ENCODE measurements at regions not wholly inside any gene's neighbourhood (a gene's known extent, or its start where the extent isn't known, plus 50 kb on each side); places are given as distances from the start of the nearest gene placed in this dataset.

DNA sequence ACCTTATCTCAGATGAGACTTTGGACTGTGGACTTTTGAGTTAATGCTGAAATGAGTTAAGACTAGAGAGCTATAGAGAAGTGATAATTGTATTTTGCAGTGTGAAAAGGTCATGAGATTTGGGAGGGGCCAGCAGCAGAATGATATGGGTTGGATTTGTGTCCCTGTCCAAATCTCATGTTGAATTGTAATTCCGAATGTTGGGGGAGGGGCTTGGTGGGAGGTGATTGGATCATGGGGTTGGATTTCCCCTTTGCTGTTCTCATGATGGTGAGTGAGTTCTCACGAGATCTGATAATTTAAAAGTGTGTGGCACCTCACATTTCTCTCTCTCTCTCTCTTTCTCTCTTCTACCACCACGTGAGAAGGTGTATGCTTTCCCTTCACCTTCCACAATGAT is 777.8 kb upstream of the LUZP2 start:
- H3K27ac ChIP-seq = no peak overlapping the region
- no peaks in the 10 kb centered on the region for H3K4me1 ChIP-seq
- H3K4me3 ChIP-seq = no peak overlapping the region
- no peak for DNase-seq (ENCODE audit: low spot score in 2 of 2)
- no peaks in the 10 kb centered on the region for H3K27me3 ChIP-seq
- TF ChIP-seq, protein P1, sequence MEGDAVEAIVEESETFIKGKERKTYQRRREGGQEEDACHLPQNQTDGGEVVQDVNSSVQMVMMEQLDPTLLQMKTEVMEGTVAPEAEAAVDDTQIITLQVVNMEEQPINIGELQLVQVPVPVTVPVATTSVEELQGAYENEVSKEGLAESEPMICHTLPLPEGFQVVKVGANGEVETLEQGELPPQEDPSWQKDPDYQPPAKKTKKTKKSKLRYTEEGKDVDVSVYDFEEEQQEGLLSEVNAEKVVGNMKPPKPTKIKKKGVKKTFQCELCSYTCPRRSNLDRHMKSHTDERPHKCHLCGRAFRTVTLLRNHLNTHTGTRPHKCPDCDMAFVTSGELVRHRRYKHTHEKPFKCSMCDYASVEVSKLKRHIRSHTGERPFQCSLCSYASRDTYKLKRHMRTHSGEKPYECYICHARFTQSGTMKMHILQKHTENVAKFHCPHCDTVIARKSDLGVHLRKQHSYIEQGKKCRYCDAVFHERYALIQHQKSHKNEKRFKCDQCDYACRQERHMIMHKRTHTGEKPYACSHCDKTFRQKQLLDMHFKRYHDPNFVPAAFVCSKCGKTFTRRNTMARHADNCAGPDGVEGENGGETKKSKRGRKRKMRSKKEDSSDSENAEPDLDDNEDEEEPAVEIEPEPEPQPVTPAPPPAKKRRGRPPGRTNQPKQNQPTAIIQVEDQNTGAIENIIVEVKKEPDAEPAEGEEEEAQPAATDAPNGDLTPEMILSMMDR (IDR thresholded peaks at IDR 0.05) = no peak
- TF ChIP-seq EP300 (IDR thresholded peaks at IDR 0.05) (no peak), POLR2A (IDR thresholded peaks at IDR 0.05) (no peak), POLR2AphosphoS5 (IDR thresholded peaks at IDR 0.05) (no peak)
- H3K9me3 ChIP-seq = peaks cover 6% of the 10 kb centered on the region
- WGBS = 83% methylated on average over 3 of the region's 3 CpGs
- no peaks in the 10 kb centered on the region for H3K36me3 ChIP-seq

DNA sequence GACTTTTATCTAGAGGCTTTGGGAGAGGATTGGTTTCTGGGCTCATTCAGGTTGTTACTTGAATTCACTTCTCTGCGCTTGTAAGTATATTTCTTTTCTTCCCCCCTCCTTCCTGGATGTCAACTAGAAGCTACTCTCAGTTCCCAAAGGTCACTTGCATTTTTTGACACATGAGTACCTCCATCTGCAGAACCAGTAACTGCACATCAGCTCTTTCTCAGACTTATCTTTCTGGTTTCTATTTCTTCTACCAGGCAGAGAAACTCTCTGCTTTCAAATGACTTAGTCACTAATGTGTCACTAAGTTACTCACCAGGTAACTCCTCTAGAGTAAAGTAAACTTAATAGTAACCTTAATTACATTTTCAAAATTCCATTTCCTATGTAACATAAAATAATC is 773.0 kb upstream of the LUZP2 start:
- no peak overlapping the region for H3K4me3 ChIP-seq
- no peaks in the 10 kb centered on the region for H3K27me3 ChIP-seq
- TF ChIP-seq POLR2A (IDR thresholded peaks at IDR 0.05) = no peak
- 100% methylated on average over 1 of the region's 1 CpG for WGBS
- DNase-seq (ENCODE audit: low spot score in 2 of 2) = no peak
- no peak overlapping the region for H3K27ac ChIP-seq
- H3K4me1 ChIP-seq = no peaks in the 10 kb centered on the region
- H3K9me3 ChIP-seq = no peaks in the 10 kb centered on the region
- no peaks in the 10 kb centered on the region for H3K36me3 ChIP-seq

DNA sequence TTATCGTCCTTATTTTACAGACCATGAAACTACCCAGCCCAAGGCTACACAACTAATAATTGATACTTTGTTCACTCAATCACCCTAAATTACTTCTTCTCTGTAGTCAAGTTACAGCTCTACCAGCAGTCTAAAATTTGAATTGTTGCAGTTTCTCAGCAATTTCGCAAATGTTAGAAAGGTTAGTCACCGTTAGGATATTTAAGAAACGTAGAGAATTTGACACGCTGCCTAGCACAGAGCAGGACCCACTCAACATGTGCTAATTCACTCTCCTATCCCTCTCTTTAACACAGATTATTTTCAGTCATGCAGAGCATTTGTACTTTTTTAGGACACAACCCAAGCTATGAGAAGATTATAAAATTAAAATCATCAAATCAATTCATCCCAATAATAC is 771.1 kb upstream of the LUZP2 start:
- Histone ChIP-seq H3K36me3 (no peaks in the 10 kb centered on the region), H3K4me1 (no peaks in the 10 kb centered on the region), H3K9me3 (no peaks in the 10 kb centered on the region), H3K27ac (no peak overlapping the region), H3K4me3 (no peak overlapping the region), H3K27me3 (no peaks in the 10 kb centered on the region)
- no peak for DNase-seq (ENCODE audit: low spot score in 2 of 2)
- 85% methylated on average over 5 of the region's 5 CpGs for WGBS
- no peak for TF ChIP-seq POLR2AphosphoS5 (IDR thresholded peaks at IDR 0.05)
- TF ChIP-seq POLR2A (IDR thresholded peaks at IDR 0.05) = no peak
- TF ChIP-seq EP300 (IDR thresholded peaks at IDR 0.05) = no peak
- TF ChIP-seq, protein P1 (IDR thresholded peaks at IDR 0.05) = no peak

DNA sequence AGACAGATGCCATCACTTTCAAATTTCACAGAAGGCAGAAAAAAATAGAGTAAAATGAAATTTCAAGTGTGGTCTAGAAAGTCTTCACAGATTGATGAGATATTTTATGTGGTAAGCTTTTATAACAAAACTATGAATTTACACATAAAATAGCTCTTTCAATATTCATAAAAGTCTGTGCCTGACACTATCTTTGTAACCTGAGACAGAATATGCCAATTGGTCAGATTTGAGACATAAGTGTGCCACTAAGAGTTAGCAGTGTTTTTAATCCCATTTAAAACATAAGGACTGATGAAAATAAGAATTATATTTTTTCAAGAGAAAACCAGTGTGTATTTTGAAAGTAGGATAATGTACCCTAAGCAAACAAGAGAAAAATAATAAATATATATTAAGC is 769.5 kb upstream of the LUZP2 start:
- no peak for TF ChIP-seq EP300 (IDR thresholded peaks at IDR 0.05)
- TF ChIP-seq, protein P1 (IDR thresholded peaks at IDR 0.05) = no peak
- no peak for TF ChIP-seq POLR2A (IDR thresholded peaks at IDR 0.05)
- no peak for TF ChIP-seq POLR2AphosphoS5 (IDR thresholded peaks at IDR 0.05)
- no peaks in the 10 kb centered on the region for H3K4me1 ChIP-seq
- H3K27ac ChIP-seq = no peak overlapping the region
- H3K4me3 ChIP-seq = no peak overlapping the region
- no peaks in the 10 kb centered on the region for H3K27me3 ChIP-seq
- H3K9me3 ChIP-seq = no peaks in the 10 kb centered on the region
- DNase-seq (ENCODE audit: low spot score in 2 of 2) = no peak
- no peaks in the 10 kb centered on the region for H3K36me3 ChIP-seq

DNA sequence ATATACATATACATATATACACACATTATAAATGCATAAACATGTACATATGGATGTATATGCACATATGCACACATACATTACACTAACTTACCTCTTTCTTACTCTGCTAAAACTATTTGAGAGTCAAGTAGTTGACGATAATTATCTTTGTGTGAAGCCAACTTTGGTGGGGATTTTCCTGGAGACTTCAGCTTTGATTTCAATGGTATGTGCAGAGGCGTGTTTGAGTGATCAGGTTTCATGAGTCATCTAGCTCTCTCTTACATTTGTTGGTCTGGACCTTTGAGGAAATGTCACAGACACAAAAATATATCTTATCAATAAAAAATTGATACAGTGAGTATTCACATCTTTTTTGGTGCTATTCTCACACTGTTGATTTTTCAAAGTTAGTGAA is 769.1 kb upstream of the LUZP2 start:
- TF ChIP-seq POLR2AphosphoS5 (IDR thresholded peaks at IDR 0.05) = no peak
- no peak for TF ChIP-seq POLR2A (IDR thresholded peaks at IDR 0.05)
- TF ChIP-seq, protein P1 (IDR thresholded peaks at IDR 0.05) = no peak
- TF ChIP-seq EP300 (IDR thresholded peaks at IDR 0.05) = no peak
- DNase-seq (ENCODE audit: low spot score in 2 of 2) = no peak
- H3K36me3 ChIP-seq = no peaks in the 10 kb centered on the region
- WGBS = 59% methylated on average over 2 of the region's 2 CpGs
- no peaks in the 10 kb centered on the region for H3K27me3 ChIP-seq
- no peaks in the 10 kb centered on the region for H3K4me1 ChIP-seq
- H3K9me3 ChIP-seq = no peaks in the 10 kb centered on the region
- H3K27ac ChIP-seq = no peak overlapping the region
- no peak overlapping the region for H3K4me3 ChIP-seq

DNA sequence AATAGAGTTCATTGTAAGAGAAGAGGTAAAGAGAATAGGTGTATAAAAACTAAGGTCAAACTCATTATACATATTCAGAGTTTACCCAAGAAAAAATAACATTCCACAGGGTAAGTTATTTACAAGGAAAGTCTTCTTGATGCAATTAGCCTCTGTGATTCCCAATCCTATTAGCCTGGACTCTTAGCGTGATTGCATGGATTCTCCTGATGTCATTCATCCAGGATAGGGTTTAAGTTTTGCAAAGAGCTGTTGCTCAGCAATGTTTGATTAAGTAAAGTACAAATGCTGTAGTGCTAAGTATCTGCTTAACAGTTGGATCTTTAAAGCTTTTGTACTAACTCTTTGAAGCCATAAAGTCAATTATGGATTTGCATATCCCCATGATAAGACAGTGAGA is 767.8 kb upstream of the LUZP2 start:
- TF ChIP-seq, protein P1 (IDR thresholded peaks at IDR 0.05) = no peak
- no peak for DNase-seq (ENCODE audit: low spot score in 2 of 2)
- 83% methylated on average over 1 of the region's 1 CpG for WGBS
- no peak overlapping the region for H3K4me3 ChIP-seq
- no peaks in the 10 kb centered on the region for H3K36me3 ChIP-seq
- no peaks in the 10 kb centered on the region for H3K9me3 ChIP-seq
- H3K4me1 ChIP-seq = no peaks in the 10 kb centered on the region
- H3K27me3 ChIP-seq = no peaks in the 10 kb centered on the region
- H3K27ac ChIP-seq = no peak overlapping the region

Data from suprapubic skin (tissue), 4 donors.